Ovary (tissue), 3 donors: ENCODE measurements at regions not wholly inside any gene's neighbourhood (a gene's known extent, or its start where the extent isn't known, plus 50 kb on each side); places are given as distances from the start of the nearest gene placed in this dataset.

Experiments
- CTCF ChIP-seq, 3 donors: fragments of 450-650 bp in 2 of 3; fragments of 200-600 bp in 1 of 3; IDR thresholded peaks; one replicate each; pipeline versions ENCODE4 v1.5.1 to v1.8.0; 2016 to 2022; ENCODE audit warnings: antibody characterized with exemption in 3 of 3, mild to moderate bottlenecking in 1 of 3
- POLR2A ChIP-seq: fragments of 450-650 bp; IDR thresholded peaks from one replicate; pipeline ENCODE4 v1.6.1; 2017; ENCODE audit warnings: antibody characterized with exemption, mild to moderate bottlenecking, moderate library complexity
- donor health status: DM: no; HTN: no; CAD: no.

GRCh38 chr5:170445936-170446335 is 56.8 kb upstream of the KCNMB1 start:
- TF ChIP-seq POLR2A (no peak), CTCF (IDR thresholded peaks at IDR 0.05) (no peak)
